Activated CD8-positive, alpha-beta memory T cell treated with anti-CD3 and anti-CD28 coated beads, Interleukin-2, amount 50 U/mL, for 1 hour (primary cell): ENCODE measurements at regions not wholly inside any gene's neighbourhood (a gene's known extent, or its start where the extent isn't known, plus 50 kb on each side); places are given as distances from the start of the nearest gene placed in this dataset.

Source experiments
- DNase-seq: peaks from one replicate; pipeline ENCODE4 v3.0.0-alpha.2; 2020; ENCODE audit errors: extremely low read depth

GRCh38 chr1:13968361-13968760, 268.4 kb downstream of the PRDM2 start:
- DNase-seq, result no peak

DNA sequence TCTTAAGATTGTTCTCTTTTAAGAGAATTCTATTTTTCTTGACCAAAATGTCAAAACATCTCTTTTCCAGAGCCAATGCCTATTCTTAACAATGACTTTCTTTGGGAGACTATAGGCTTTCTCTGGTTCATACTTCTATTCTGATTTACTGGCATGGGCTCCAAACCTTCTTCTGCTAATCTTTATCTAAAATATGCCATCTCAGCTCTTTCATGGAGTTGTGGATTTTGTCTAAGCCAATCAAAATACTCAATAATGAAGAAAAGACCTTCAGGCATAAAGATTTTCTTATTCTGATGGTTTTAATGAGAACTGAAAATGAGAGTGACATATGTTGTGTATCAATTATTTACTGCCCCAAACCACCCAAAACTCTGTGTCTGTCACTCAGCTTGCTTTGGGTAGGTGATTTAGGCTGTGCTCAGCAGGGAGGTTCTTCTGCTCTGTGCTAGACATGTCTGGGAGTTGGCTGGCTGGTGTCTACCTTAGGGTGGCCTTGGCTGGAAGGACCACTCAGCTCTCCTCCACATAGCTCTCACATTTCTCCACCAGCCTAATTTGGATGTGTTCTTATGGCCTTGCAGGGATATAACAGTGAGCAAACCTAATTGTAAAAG, 270.8 kb downstream of the PRDM2 start:
- no peak for DNase-seq

- no peak for DNase-seq
Observed at GRCh38 chr1:13976485-13976884, 276.5 kb downstream of the PRDM2 start.

GRCh38 chr1:13981142-13981541, 281.2 kb downstream of the PRDM2 start:
- DNase-seq, result no peak

DNA sequence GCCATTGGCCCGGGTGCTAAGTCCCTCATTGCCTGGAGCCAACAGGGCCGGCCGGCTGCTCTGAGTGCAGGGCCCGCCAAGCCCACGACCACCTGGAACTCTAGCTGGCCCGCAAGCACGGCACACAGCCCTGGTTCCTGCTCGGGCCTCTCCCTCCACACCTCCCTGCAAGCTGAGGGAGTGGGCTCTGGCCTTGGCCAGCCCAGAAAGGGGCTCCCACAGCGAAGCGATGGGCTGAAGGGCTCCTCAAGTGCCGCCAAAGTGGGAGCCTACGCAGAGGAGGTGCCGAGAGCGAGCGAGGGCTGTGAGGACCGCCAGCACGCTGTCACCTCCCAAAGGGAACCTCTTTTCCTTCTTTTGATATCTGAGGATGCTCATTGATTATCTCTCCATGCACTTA, 283.4 kb downstream of the PRDM2 start:
- DNase-seq, result no peak

- DNase-seq, result no peak
Observed at GRCh38 chr1:13990939-13991338, 291.0 kb downstream of the PRDM2 start.

GRCh38 chr1:13992489-13993285, 292.7 kb downstream of the PRDM2 start:
- no peak for DNase-seq

DNA sequence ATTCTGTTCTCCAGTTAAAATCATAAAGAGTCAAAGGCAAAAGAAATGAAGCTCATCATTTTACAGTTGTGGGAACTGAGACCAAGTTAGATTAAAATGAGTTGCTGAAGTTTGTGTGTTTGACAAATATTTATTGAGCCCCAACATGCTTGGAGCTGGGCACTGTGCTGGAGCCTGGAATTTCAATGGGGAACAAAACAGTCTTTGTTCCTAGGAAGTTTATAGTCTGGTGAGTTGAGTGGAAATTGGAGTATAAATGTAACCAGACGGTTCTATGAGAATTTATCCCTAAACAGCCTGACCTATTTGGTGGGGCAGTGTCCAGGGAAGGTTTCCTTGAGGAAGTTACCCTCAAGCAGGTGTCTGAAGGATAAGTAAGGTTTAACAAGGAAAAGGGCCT, 294.4 kb downstream of the PRDM2 start:
- no peak for DNase-seq

GRCh38 chr1:13996334-13996733, 296.3 kb downstream of the PRDM2 start:
- DNase-seq, result no peak

DNA sequence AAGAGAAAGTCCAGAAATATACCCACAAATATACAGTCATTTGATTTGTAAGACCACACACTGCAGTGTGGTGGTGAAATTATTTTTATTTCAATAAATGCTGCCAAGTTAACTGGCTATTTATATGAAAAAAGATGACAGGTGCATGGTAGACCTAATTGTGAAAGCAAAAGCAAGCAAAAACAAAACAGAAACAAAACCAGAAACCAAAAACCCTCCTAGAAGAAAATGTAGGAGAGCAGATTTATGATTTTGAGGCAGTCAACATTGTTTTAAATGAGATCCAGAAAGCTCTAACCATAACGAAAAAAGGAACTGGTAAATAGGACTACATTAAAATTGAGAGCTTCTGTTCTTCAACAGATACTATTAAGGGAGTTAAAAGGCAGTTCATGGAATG, 303.6 kb downstream of the PRDM2 start:
- no peak for DNase-seq

DNA sequence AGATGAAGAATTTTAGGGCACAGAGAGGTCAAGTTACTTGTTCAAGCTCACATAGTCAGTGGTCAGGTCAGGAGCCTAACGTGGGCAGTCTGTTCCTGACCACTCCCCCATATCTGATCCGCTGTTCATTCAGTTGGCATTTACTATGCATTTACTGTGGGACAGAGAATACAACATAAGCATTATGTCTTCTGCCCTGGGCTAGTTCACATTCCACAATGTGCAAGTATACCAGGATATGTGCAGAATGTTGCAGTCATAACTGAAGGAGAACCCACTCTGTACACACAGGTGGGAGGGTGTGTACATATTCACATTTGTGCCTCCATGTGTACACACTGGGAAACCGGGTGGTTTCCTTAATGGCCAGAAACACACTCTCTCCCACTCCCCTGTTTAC, 309.6 kb downstream of the PRDM2 start:
- no peak for DNase-seq

DNA sequence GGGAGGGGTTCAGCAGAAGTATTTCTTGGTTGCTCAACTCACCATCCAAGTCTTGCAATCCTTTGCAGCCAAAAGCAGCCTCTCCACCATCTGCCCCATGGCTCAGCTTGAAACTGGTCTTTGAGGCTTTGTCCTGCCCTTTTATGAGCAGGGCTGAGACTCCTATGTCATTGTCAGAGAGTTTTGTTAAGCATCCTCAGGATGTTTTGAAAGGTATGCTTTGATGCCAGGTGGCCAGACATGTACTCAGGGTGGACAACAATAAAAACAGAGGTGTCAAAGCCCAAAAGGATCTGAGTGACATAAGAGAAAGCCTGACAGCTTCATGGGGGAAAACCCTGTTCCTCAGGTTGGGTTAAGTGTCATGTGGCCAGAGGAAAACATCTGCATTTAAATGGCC, 310.5 kb downstream of the PRDM2 start:
- no peak for DNase-seq

GRCh38 chr1:14011132-14011531, 311.1 kb downstream of the PRDM2 start:
- no peak for DNase-seq

DNA sequence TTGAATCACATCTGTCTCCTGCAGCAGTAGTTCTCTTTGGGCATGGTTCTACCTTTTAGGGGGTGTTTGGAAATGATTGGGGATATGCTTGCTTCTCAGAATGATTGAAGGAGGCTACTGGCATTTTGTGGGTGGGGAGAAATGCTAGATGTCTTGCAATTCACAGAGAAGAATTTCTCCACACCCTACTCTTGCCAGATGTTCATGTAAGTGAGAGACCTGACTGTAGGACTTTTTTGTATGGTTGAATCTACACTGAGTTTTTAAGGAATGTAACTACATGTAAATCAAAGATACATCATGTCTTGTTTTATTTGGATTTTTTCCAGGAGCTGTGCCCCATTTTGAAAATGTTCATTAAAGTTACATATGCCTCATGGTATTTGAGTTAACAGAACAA, 311.9 kb downstream of the PRDM2 start:
- no peak for DNase-seq

GRCh38 chr1:14014929-14015328, 314.9 kb downstream of the PRDM2 start:
- DNase-seq, result no peak

GRCh38 chr1:14015917-14016316, 315.9 kb downstream of the PRDM2 start:
- DNase-seq, result no peak

DNA sequence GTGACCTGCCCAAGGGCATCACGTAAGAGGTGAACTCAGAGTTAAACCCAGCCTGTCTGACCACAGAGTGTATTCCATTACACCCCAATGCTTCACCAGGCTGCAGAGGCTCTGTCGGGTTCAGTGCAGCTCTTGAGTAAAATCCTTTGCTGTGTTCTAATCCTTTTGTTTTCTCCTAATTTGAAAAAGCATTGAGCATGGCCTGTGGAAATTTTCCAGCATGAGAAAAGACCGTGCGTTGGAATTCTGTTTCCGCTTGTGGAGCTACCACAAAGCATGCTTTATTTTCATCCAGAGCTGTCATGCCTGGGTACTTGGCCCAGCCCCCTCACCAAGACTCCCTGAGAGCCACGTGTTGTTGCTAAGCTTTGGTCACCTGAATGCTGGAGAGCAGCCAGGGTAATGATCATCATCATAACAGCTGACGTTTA, 317.6 kb downstream of the PRDM2 start:
- no peak for DNase-seq

DNA sequence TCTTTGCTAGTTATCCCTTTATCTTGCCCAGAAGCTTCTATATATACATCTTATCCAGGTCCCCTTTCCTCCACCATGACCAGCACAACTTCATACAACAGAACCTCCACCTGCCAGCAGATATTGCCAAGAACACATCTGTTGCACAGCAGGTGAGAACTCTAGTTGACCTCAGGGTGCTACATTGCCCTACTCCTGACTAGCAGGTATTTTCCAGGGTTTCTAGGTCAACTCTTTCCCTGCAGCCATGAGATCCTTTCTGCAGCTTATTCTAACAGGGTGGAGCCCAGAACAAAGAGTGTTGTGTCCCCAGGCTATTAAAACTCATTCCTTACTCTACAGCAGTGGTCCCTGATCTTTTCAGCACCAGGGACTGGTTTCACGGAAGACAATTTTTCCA, 319.5 kb downstream of the PRDM2 start:
- DNase-seq, result no peak

GRCh38 chr1:14020006-14020405, 320.0 kb downstream of the PRDM2 start:
- DNase-seq, result no peak

- DNase-seq, result no peak
Observed at GRCh38 chr1:14027099-14027498, 327.1 kb downstream of the PRDM2 start.

DNA sequence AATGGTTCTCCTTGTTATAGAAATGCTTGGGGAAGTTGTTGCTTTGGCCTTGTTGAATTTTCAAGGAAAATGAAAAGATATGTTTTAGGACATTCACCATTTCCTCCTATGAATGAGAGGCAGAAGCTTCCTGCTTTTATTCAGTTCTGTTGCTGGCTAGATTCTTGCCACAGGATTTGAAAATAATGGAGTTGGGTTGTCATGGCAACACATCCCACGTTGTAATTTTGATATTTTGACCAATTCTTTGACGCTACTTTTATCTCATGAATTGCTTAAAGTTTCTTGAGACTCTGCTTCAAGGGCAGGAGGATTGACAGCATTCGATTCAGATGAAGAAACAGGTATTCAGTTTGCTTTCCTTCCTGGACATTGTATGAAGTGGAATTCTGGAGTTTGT, 331.5 kb downstream of the PRDM2 start:
- DNase-seq, result no peak

DNA sequence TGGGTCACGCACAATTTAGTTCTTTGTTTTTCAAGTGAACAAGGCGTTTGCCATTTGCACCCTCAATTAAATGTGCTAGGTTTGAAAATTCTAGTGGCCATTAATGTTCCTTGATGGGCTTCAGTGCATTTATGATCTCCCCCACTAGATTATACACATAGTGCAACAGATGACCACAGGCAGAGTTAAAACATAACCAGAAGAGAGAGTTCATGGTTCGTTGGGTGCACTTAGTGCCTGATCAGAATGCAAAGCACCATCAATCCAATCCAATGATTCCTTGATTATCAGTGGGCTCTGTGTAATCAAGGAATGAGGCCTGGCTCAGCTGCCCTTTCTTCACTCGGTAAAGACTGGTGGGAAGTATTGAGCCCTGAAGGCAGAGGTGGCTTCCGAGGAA, 334.5 kb downstream of the PRDM2 start:
- no peak for DNase-seq

DNA sequence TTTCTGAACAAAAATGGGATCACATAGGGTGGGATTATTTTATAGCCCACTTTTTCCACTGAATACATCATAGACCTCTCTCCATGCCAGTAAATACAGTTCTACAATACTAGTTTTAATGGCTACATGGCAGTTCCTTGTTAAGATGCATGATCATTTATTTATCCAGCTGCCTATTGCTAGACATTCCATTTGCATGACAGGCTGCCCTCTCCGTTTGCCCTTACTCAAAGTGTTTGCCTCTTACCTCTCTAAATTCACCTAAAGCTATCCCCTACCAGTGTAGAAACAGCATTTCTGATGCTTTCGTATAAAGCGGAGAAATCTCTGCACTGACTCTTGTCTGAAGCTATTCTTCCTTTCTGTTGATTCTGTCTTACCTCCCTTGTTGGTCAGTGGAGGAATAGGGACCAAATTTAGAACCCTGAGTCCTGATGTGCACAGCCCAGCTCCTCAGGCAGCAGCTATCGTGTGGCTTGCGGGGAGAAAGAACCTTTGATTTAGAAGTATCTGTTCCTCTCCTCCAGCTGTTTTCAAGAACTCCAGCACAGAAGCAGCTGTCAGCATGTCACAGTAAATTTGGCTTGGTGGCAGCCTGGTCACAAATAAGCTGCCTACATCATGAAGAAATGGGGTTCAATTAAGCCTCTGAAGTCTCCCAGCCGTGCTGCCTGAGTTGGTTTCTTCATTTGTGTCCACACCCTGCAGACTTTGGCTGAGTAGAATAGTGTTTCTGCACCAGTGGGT, 337.3 kb downstream of the PRDM2 start:
- DNase-seq, result no peak
